ENCODE measurements at regions not wholly inside any gene's neighbourhood (a gene's known extent, or its start where the extent isn't known, plus 50 kb on each side); places are given as distances from the start of the nearest gene placed in this dataset.

- TF ChIP-seq CTCF (conservative IDR thresholded peaks at IDR 0.05; ENCODE audit: low read length) (no peak), EZH2phosphoT487 (IDR thresholded peaks at IDR 0.05; ENCODE audit: borderline replicate concordance) (no peak)
Measured at GRCh38 chr9:86891886-86892437, 55.3 kb downstream of the GAS1 start.

All from Loucy (cell line).